Stimulated activated CD4-positive, alpha-beta T cell treated with anti-CD3 and anti-CD28 coated beads, TNF-alpha, amount 100 ng/mL, for 1 hour (primary cell): ENCODE measurements at regions not wholly inside any gene's neighbourhood (a gene's known extent, or its start where the extent isn't known, plus 50 kb on each side); places are given as distances from the start of the nearest gene placed in this dataset.
"Not testable (repeated sequence)": the region's sequence is repeated elsewhere in the genome, so short reads cannot be mapped to it uniquely, and the experiment has no call there.

Experiments
- DNase-seq, 3 donors: peaks; one replicate each; pipeline ENCODE4 v3.0.0-alpha.2; 2020; ENCODE audit warnings: low read depth in 3 of 3, low spot score in 1 of 3

- DNase-seq, result no peak
These were observed 651.4 kb upstream of the GOT2 start for GRCh38 chr16:59385491-59385890.

GRCh38 chr16:59373632-59374031, 639.5 kb upstream of the GOT2 start:
- no peak for DNase-seq

- DNase-seq, result no peak
These were observed 636.6 kb upstream of the GOT2 start for GRCh38 chr16:59370717-59371116.

GRCh38 chr16:59369523-59369922, 635.4 kb upstream of the GOT2 start:
- no peak for DNase-seq

GRCh38 chr16:59368586-59368985, 634.5 kb upstream of the GOT2 start:
- no peak for DNase-seq

GRCh38 chr16:59356709-59357108, 622.6 kb upstream of the GOT2 start:
- no peak for DNase-seq

- DNase-seq, result no peak
These were observed 622.0 kb upstream of the GOT2 start for GRCh38 chr16:59356144-59356543.

- DNase-seq, result no peak
These were observed 621.6 kb upstream of the GOT2 start for GRCh38 chr16:59355704-59356103.

GRCh38 chr16:59351305-59351903, 617.3 kb upstream of the GOT2 start:
- DNase-seq, result no peak

GRCh38 chr16:59350670-59351069, 616.6 kb upstream of the GOT2 start:
- DNase-seq, result no peak

- no peak for DNase-seq
These were observed 608.6 kb upstream of the GOT2 start for GRCh38 chr16:59342669-59343068.

- no peak for DNase-seq
These were observed 607.3 kb upstream of the GOT2 start for GRCh38 chr16:59341368-59341767.

- no peak for DNase-seq
These were observed 605.8 kb upstream of the GOT2 start for GRCh38 chr16:59339871-59340270.

- no peak for DNase-seq
These were observed 602.1 kb upstream of the GOT2 start for GRCh38 chr16:59336136-59336695.

GRCh38 chr16:59331708-59332107, 597.6 kb upstream of the GOT2 start:
- DNase-seq, result not testable (repeated sequence)

- no peak for DNase-seq
These were observed 596.0 kb upstream of the GOT2 start for GRCh38 chr16:59330019-59330670.

- no peak for DNase-seq
These were observed 594.8 kb upstream of the GOT2 start for GRCh38 chr16:59328961-59329360.

- no peak for DNase-seq
These were observed 593.8 kb upstream of the GOT2 start for GRCh38 chr16:59327894-59328293.

GRCh38 chr16:59326955-59327354, 592.8 kb upstream of the GOT2 start:
- DNase-seq, result no peak

- DNase-seq, result no peak
These were observed 590.3 kb upstream of the GOT2 start for GRCh38 chr16:59324462-59324861.

- no peak for DNase-seq
These were observed 586.5 kb upstream of the GOT2 start for GRCh38 chr16:59320657-59321056.

- no peak for DNase-seq
These were observed 585.8 kb upstream of the GOT2 start for GRCh38 chr16:59319871-59320270.

GRCh38 chr16:59305850-59306249, 571.7 kb upstream of the GOT2 start:
- DNase-seq, result no peak
